Left ventricle myocardium inferior (tissue), 1 donor: ENCODE measurements at regions not wholly inside any gene's neighbourhood (a gene's known extent, or its start where the extent isn't known, plus 50 kb on each side); places are given as distances from the start of the nearest gene placed in this dataset.
"Not testable (repeated sequence)": the region's sequence is repeated elsewhere in the genome, so short reads cannot be mapped to it uniquely, and the experiment has no call there.

Experiments
- DNase-seq: peaks from one replicate; pipeline ENCODE4 v3.0.0-alpha.2; 2020
- H3K27ac ChIP-seq: fragments of 200-600 bp; replicated peaks from 2 replicates; pipeline ENCODE4 v1.8.0; 2021
- H3K27me3 ChIP-seq: fragments of 200-600 bp; 2 replicates; pipeline ENCODE4 v1.8.0; 2021; ENCODE audit warnings: low read depth
- H3K36me3 ChIP-seq: fragments of 200-600 bp; 2 replicates; pipeline ENCODE4 v1.8.0; 2021
- H3K4me1 ChIP-seq: fragments of 200-600 bp; 2 replicates; pipeline ENCODE4 v1.8.0; 2021
- H3K4me3 ChIP-seq: fragments of 200-600 bp; 2 replicates; pipeline ENCODE4 v1.8.0; 2021; ENCODE audit warnings: mild to moderate bottlenecking, moderate library complexity
- H3K9me3 ChIP-seq: fragments of 200-600 bp; replicated peaks from 2 replicates; pipeline ENCODE4 v1.8.0; 2021
- intact Hi-C: fragments of 100-400 bp; cut with micrococcal nuclease; formaldehyde crosslinking; loops from one replicate; pipeline ENCODE4 v1.11.0; 2022
- TF ChIP-seq, protein P1 (sequence below): fragments of 200-600 bp; IDR thresholded peaks from 2 replicates; pipeline ENCODE4 v1.8.0; 2021; ENCODE audit warnings: antibody characterized with exemption, mild to moderate bottlenecking, borderline replicate concordance
- donor health status: DM: no; HTN: yes; CAD: no; lungs with severe emphysema.

DNA sequence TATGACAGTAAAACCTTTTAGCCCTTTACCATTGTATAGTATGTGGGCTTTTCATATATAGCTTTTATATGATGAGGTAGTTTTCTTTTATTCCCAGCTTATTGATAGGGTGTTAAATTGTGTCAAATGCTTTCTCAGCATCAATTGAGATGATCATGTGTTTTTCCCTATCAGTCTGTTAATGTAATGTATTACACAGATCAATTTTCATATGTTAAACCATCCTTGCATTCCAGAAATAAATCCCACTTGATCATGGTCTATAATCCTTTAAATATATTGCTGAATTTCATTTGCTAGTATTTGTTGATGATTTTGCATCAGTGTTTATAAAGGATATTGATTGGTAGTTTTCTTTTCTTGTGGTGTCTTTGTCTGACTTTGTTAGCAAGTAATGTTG is 603.9 kb downstream of the TRHDE start:
- intact Hi-C loops: no loop called here
- no peak for DNase-seq
- H3K27ac ChIP-seq: no peak overlapping the region

DNA sequence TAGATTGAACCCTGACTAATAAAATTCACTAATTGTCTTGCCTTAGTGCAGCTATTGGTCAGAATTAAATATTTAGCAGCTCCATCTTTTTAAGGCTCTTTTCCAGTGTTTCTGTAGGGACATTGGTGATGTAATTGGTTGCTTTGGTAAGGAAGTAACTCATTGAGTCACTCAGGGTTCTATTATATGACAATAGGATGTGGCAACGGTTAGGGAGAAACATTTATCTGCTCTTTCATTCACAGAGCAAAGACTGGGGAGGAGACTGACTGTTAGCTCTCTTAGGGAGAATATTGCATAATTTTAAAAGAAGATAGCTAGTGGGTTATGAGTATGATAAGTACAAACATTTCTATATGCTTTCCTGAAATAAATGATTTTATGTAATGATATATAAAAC is 616.5 kb downstream of the TRHDE start:
- H3K4me3 ChIP-seq: no peak overlapping the region
- intact Hi-C loops: no loop called here

More for the DNA sequence above, 603.9 kb downstream of the TRHDE start:
- TF ChIP-seq, protein P1, sequence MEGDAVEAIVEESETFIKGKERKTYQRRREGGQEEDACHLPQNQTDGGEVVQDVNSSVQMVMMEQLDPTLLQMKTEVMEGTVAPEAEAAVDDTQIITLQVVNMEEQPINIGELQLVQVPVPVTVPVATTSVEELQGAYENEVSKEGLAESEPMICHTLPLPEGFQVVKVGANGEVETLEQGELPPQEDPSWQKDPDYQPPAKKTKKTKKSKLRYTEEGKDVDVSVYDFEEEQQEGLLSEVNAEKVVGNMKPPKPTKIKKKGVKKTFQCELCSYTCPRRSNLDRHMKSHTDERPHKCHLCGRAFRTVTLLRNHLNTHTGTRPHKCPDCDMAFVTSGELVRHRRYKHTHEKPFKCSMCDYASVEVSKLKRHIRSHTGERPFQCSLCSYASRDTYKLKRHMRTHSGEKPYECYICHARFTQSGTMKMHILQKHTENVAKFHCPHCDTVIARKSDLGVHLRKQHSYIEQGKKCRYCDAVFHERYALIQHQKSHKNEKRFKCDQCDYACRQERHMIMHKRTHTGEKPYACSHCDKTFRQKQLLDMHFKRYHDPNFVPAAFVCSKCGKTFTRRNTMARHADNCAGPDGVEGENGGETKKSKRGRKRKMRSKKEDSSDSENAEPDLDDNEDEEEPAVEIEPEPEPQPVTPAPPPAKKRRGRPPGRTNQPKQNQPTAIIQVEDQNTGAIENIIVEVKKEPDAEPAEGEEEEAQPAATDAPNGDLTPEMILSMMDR: no peak
- Histone ChIP-seq H3K36me3 (no peaks in the 10 kb centered on the region), H3K27me3 (no peaks in the 10 kb centered on the region), H3K4me3 (no peak overlapping the region), H3K9me3 (peaks cover 37% of the 10 kb centered on the region), H3K4me1 (no peaks in the 10 kb centered on the region)

DNA sequence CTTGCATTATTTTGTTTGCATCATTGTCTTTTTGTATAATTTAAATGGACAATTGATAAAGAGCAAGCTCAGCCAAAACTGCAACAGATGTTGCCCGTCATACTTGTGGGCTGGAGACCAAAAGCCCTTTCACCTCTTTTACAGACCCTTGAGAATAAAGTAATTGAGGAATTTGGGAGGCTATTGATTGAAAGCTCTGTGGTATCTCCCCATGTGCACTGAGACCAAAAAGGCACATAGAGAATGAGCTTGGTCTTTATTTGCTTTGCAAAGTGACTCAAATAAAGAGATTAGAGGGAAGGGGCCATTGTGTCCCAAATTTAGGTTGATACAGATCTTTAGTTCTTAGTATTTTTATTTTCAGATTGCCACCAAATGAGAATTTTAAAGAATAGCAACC is 617.6 kb downstream of the TRHDE start:
- no peaks in the 10 kb centered on the region for H3K27me3 ChIP-seq
- no peaks in the 10 kb centered on the region for H3K36me3 ChIP-seq
- H3K27ac ChIP-seq: no peak overlapping the region
- H3K9me3 ChIP-seq: no peaks in the 10 kb centered on the region
- intact Hi-C loops: no loop called here
- TF ChIP-seq, protein P1: no peak
- DNase-seq: no peak
- no peaks in the 10 kb centered on the region for H3K4me1 ChIP-seq
- no peak overlapping the region for H3K4me3 ChIP-seq

More for the DNA sequence above, 616.5 kb downstream of the TRHDE start:
- DNase-seq: no peak
- no peak overlapping the region for H3K27ac ChIP-seq
- TF ChIP-seq, protein P1: no peak
- H3K4me1 ChIP-seq: no peaks in the 10 kb centered on the region
- no peaks in the 10 kb centered on the region for H3K36me3 ChIP-seq
- H3K27me3 ChIP-seq: no peaks in the 10 kb centered on the region
- H3K9me3 ChIP-seq: no peaks in the 10 kb centered on the region

DNA sequence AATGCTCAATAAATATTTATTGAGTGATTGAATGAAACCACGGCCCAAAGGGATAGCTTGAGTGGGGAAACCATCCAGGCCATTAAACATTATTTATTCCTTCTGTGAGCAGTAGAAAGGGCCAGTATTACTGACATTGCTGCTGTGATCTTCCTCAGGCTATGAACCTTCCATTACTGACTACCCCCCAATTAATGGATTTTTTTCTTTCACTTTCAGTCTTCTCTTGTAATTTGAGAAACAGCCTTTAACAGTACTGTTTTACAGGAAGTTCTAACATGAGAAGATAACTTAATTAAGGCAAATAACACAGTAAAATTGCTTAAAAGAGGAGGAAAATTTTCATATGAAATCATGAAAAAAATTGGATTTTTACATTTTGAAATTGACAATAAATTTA is 629.5 kb downstream of the TRHDE start:
- no peak overlapping the region for H3K4me3 ChIP-seq
- H3K9me3 ChIP-seq: peaks cover 3% of the 10 kb centered on the region
- intact Hi-C loops: no loop called here
- no peaks in the 10 kb centered on the region for H3K4me1 ChIP-seq
- TF ChIP-seq, protein P1: no peak
- H3K27ac ChIP-seq: no peak overlapping the region
- no peaks in the 10 kb centered on the region for H3K27me3 ChIP-seq
- DNase-seq: no peak
- no peaks in the 10 kb centered on the region for H3K36me3 ChIP-seq

DNA sequence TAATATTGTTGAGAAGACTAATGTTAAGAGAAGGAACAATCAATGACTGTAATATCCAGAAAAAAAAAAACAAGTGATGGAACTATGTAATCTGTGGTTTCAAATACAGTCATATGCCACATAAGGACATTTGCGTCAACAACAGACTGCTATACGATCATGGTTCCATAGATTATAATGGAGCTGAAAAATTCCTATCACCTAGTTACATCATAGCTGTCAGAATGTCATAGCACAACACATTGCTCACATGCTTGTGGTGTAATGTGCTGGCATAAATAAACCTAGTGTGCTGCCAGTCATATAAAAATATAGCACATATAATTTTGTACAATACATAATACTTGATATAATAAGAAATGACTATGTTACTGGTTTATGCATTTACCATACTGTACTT is 653.5 kb downstream of the TRHDE start:
- no peak for DNase-seq
- Histone ChIP-seq H3K4me3 (no peak overlapping the region), H3K27me3 (no peaks in the 10 kb centered on the region), H3K36me3 (no peaks in the 10 kb centered on the region), H3K4me1 (no peaks in the 10 kb centered on the region), H3K9me3 (no peaks in the 10 kb centered on the region), H3K27ac (no peak overlapping the region)
- intact Hi-C loops: no loop called here
- TF ChIP-seq, protein P1: no peak

DNA sequence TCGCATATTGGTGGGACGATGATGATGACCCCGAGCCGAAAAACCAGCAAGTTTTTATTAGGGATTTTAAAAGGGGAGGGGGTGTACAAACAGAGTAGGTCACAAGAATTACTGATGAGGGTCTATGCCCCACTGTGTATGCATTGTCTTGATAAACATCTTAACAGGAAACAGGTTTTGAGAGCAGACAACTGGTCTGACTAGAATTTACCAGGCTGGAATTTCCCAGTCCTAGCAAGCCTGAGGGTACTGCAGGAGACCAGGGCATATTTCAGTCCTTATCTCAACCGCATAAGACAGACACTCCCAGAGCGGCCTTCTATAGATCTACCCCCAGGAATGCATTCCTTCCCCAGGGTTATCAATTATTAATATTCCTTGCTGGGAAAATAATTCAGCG is 659.7 kb downstream of the TRHDE start:
- DNase-seq, H3K36me3 ChIP-seq, H3K27me3 ChIP-seq, H3K27ac ChIP-seq, H3K4me1 ChIP-seq, intact Hi-C loops, H3K4me3 ChIP-seq: not testable (repeated sequence)
- H3K9me3 ChIP-seq: peaks cover 30% of the 10 kb centered on the region
